ENCODE measurements at regions not wholly inside any gene's neighbourhood (a gene's known extent, or its start where the extent isn't known, plus 50 kb on each side); places are given as distances from the start of the nearest gene placed in this dataset.
"Not testable (repeated sequence)": the region's sequence is repeated elsewhere in the genome, so short reads cannot be mapped to it uniquely, and the experiment has no call there.

- no peak for DNase-seq
Measured at GRCh38 chr5:162487528-162488525, 420.3 kb downstream of the GABRG2 start.

GRCh38 chr5:162496100-162496808 is 428.7 kb downstream of the GABRG2 start:
- DNase-seq, result no peak

- no peak for DNase-seq
Measured at GRCh38 chr5:162497455-162497854, 429.9 kb downstream of the GABRG2 start.

- DNase-seq, result no peak
Measured at GRCh38 chr5:162502780-162503179, 435.2 kb downstream of the GABRG2 start.

- DNase-seq, result no peak
Measured at GRCh38 chr5:162503796-162504195, 436.2 kb downstream of the GABRG2 start.

- DNase-seq, result no peak
Measured at GRCh38 chr5:162512935-162513565, 445.5 kb downstream of the GABRG2 start.

- DNase-seq, result no peak
Measured at GRCh38 chr5:162514116-162514515, 446.5 kb downstream of the GABRG2 start.

GRCh38 chr5:162520878-162521277 is 453.3 kb downstream of the GABRG2 start:
- no peak for DNase-seq

GRCh38 chr5:162529209-162529608 is 461.6 kb downstream of the GABRG2 start:
- no peak for DNase-seq

- DNase-seq, result no peak
Measured at GRCh38 chr5:162529886-162530285, 462.3 kb downstream of the GABRG2 start.

- no peak for DNase-seq
Measured at GRCh38 chr5:162543437-162543836, 475.9 kb downstream of the GABRG2 start.

- no peak for DNase-seq
Measured at GRCh38 chr5:162544905-162545304, 477.3 kb downstream of the GABRG2 start.

- DNase-seq, result no peak
Measured at GRCh38 chr5:162550236-162550635, 482.7 kb downstream of the GABRG2 start.

GRCh38 chr5:162558120-162558519 is 490.5 kb downstream of the GABRG2 start:
- DNase-seq, result no peak

- no peak for DNase-seq
Measured at GRCh38 chr5:162567644-162568043, 500.1 kb downstream of the GABRG2 start.

- DNase-seq, result no peak
Measured at GRCh38 chr5:162573758-162574157, 506.2 kb downstream of the GABRG2 start.

GRCh38 chr5:162591724-162592123 is 524.2 kb downstream of the GABRG2 start:
- no peak for DNase-seq

GRCh38 chr5:162593881-162594280 is 526.3 kb downstream of the GABRG2 start:
- no peak for DNase-seq

- DNase-seq, result no peak
Measured at GRCh38 chr5:162603443-162604070, 536.0 kb downstream of the GABRG2 start.

- no peak for DNase-seq
Measured at GRCh38 chr5:162607879-162608278, 540.3 kb downstream of the GABRG2 start.

- DNase-seq, result not testable (repeated sequence)
Measured at GRCh38 chr5:162621726-162622263, 554.2 kb downstream of the GABRG2 start.

- no peak for DNase-seq
Measured at GRCh38 chr5:162624110-162624509, 556.5 kb downstream of the GABRG2 start.

- no peak for DNase-seq
Measured at GRCh38 chr5:162637481-162637880, 569.9 kb downstream of the GABRG2 start.
